PC-9 (cell line): ENCODE measurements at regions not wholly inside any gene's neighbourhood (a gene's known extent, or its start where the extent isn't known, plus 50 kb on each side); places are given as distances from the start of the nearest gene placed in this dataset.

Experiments
- BruUV-seq: library from RNA; stranded (reverse); fragments of 400-500 nt; replicated peaks from 2 replicates; lab custom pipeline; 2021; lab: Mats Ljungman, UMichigan
- CTCF ChIA-PET: fragments of 300-600 bp; sonication (Branson Sonifier 250); formaldehyde crosslinking; loops from one replicate; lab custom pipeline; 2022; ENCODE audit warnings: antibody characterized with exemption; lab: Charles Lee
- POLR2A ChIA-PET: fragments of 300-600 bp; sonication (Branson Sonifier 250); formaldehyde crosslinking; loops from one replicate; lab custom pipeline; 2022; ENCODE audit warnings: antibody characterized with exemption; ENCODE audit not compliant: unreplicated experiment; lab: Charles Lee
- DNase-seq, 2 experiments: peaks; one replicate each; pipeline versions ENCODE4 v3.0.0 to v3.0.0-alpha.2; 2015 to 2022; ENCODE audit warnings: mixed read lengths in 1 of 2
- H2AFZ ChIP-seq: fragments of 200-600 bp; sonication (generic); 2 replicates; pipeline ENCODE4 v1.8.1; 2017; ENCODE audit warnings: antibody characterized with exemption
- H3F3A ChIP-seq: fragments of 200-600 bp; sonication (generic); 2 replicates; pipeline ENCODE4 v1.8.1; 2017; ENCODE audit warnings: antibody characterized with exemption, mild to moderate bottlenecking, low read depth; ENCODE audit not compliant: insufficient read depth
- H3K27ac ChIP-seq: fragments of 200-600 bp; sonication (generic); 2 replicates; pipeline ENCODE4 v1.6.1; 2016; ENCODE audit warnings: mixed run types
- H3K27me3 ChIP-seq: fragments of 200-600 bp; sonication (generic); 2 replicates; pipeline ENCODE4 v1.6.1; 2016; ENCODE audit warnings: low read depth, mixed run types; ENCODE audit not compliant: insufficient read depth
- H3K36me3 ChIP-seq: fragments of 200-600 bp; sonication (generic); 2 replicates; pipeline ENCODE4 v1.6.1; 2016; ENCODE audit warnings: low read depth, mixed run types
- H3K4me1 ChIP-seq: fragments of 200-600 bp; sonication (generic); replicated peaks from 2 replicates; pipeline ENCODE4 v1.6.1; 2016; ENCODE audit warnings: mixed run types; ENCODE audit not compliant: insufficient read depth
- H3K4me2 ChIP-seq: fragments of 200-600 bp; sonication (generic); 2 replicates; pipeline ENCODE4 v1.6.1; 2017; ENCODE audit warnings: mixed run types
- H3K4me3 ChIP-seq: fragments of 200-600 bp; sonication (generic); 2 replicates; pipeline ENCODE4 v1.6.1; 2016; ENCODE audit warnings: mixed run types
- H3K79me2 ChIP-seq: fragments of 200-600 bp; sonication (generic); 2 replicates; pipeline ENCODE4 v1.6.1; 2017; ENCODE audit warnings: low read depth, mixed run types
- H3K9me2 ChIP-seq: fragments of 200-600 bp; sonication (generic); 2 replicates; pipeline ENCODE4 v1.8.1; 2017; ENCODE audit warnings: mild to moderate bottlenecking; ENCODE audit not compliant: insufficient read depth
- H3K9me3 ChIP-seq: fragments of 200-600 bp; sonication (generic); 2 replicates; pipeline ENCODE4 v1.8.1; 2016; ENCODE audit warnings: low read depth; ENCODE audit not compliant: insufficient read depth
- H4K20me1 ChIP-seq: fragments of 200-600 bp; sonication (generic); 2 replicates; pipeline ENCODE4 v1.8.1; 2017; ENCODE audit not compliant: insufficient read depth
- EZH2 ChIP-seq: fragments of 200-600 bp; sonication (generic); IDR thresholded peaks from 2 replicates; pipeline ENCODE4 v1.8.0; 2017; ENCODE audit warnings: antibody characterized with exemption, low read depth
- intact Hi-C: fragments of 100-400 bp; cut with micrococcal nuclease; formaldehyde crosslinking; loops from one replicate; pipeline ENCODE4 v1.10.0; 2022; ENCODE audit not compliant: unreplicated experiment
- TF ChIP-seq, protein P1 (sequence below): fragments of 200-600 bp; sonication (generic); conservative IDR thresholded peaks from 2 replicates; pipeline ENCODE4 v1.6.1; 2017; ENCODE audit warnings: mixed run types, antibody characterized with exemption, mild to moderate bottlenecking, moderate library complexity

DNA sequence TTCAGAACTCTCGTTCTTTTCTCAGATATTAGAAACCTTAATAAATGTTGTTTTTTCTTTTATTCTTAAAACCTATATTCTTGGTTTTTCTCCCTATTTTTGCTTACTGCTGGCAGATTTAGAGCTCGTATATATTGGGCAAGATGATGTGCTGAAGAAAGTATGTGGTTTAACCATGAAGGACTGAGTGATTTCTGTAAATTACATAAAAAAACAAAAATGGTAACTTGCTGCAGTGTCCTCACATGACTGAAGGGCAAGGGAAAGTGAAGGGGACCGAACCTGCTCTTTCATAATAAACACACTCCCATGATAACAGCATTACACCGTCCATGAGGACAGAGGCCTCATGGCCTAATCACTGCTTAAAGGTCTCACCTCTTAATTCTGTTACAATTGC, 393.8 kb upstream of the ZNF608 start:
- POLR2A ChIA-PET, result no interaction called here
- H3K4me2 ChIP-seq, result no peak overlapping the region
- BruUV-seq, result no TSS peak

GRCh38 chr5:125140855-125141254, 394.4 kb upstream of the ZNF608 start:
- TF ChIP-seq EZH2, result no peak
- TF ChIP-seq, protein P1, sequence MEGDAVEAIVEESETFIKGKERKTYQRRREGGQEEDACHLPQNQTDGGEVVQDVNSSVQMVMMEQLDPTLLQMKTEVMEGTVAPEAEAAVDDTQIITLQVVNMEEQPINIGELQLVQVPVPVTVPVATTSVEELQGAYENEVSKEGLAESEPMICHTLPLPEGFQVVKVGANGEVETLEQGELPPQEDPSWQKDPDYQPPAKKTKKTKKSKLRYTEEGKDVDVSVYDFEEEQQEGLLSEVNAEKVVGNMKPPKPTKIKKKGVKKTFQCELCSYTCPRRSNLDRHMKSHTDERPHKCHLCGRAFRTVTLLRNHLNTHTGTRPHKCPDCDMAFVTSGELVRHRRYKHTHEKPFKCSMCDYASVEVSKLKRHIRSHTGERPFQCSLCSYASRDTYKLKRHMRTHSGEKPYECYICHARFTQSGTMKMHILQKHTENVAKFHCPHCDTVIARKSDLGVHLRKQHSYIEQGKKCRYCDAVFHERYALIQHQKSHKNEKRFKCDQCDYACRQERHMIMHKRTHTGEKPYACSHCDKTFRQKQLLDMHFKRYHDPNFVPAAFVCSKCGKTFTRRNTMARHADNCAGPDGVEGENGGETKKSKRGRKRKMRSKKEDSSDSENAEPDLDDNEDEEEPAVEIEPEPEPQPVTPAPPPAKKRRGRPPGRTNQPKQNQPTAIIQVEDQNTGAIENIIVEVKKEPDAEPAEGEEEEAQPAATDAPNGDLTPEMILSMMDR, result no peak
- CTCF ChIA-PET, result no interaction called here
- Histone ChIP-seq H3K36me3 (no peaks in the 10 kb centered on the region), H3K27ac (no peak overlapping the region), H3K4me1 (no peaks in the 10 kb centered on the region), H3K9me2 (no peaks in the 10 kb centered on the region), H3K9me3 (no peaks in the 10 kb centered on the region), H3K79me2 (no peaks in the 10 kb centered on the region), H3K4me2 (no peak overlapping the region), H4K20me1 (no peaks in the 10 kb centered on the region), H3K4me3 (no peak overlapping the region), H3K27me3 (no peaks in the 10 kb centered on the region), H3F3A (no peaks in the 10 kb centered on the region), H2AFZ (no peak overlapping the region)
- POLR2A ChIA-PET, result no interaction called here
- DNase-seq, result no peak
- no TSS peak for BruUV-seq
- intact Hi-C loops, result no loop called here

More for the DNA sequence above, 393.8 kb upstream of the ZNF608 start:
- DNase-seq, result no peak
- CTCF ChIA-PET, result no interaction called here
- H2AFZ ChIP-seq, result no peak overlapping the region
- no peaks in the 10 kb centered on the region for H3K9me2 ChIP-seq
- intact Hi-C loops, result no loop called here
- no peaks in the 10 kb centered on the region for H3K79me2 ChIP-seq
- H3K27ac ChIP-seq, result no peak overlapping the region
- H3K4me3 ChIP-seq, result no peak overlapping the region
- no peaks in the 10 kb centered on the region for H3K4me1 ChIP-seq
- H3K9me3 ChIP-seq, result no peaks in the 10 kb centered on the region
- no peaks in the 10 kb centered on the region for H3K27me3 ChIP-seq
- H3K36me3 ChIP-seq, result no peaks in the 10 kb centered on the region
- no peaks in the 10 kb centered on the region for H4K20me1 ChIP-seq
- H3F3A ChIP-seq, result no peaks in the 10 kb centered on the region
- TF ChIP-seq EZH2, result no peak
- TF ChIP-seq, protein P1, result no peak

DNA sequence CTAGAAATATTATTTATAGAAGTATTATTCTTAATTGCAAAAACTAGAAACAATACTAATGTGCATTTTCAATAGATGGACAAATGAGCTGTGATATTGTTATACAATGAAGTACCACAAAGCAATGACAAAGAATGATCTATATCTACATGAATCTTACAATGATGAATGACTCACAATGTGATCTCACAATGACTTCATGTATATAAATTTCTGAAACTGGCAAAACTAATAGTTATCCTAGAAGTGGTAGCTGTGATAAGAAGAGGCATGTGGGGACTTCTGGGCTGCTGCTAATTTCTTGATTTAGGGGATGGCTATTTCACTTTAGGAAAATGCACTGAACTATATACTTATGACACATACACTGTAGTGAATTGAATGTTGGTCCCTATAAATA, 396.0 kb upstream of the ZNF608 start:
- no peaks in the 10 kb centered on the region for H3K36me3 ChIP-seq
- no peaks in the 10 kb centered on the region for H4K20me1 ChIP-seq
- no peaks in the 10 kb centered on the region for H3K27me3 ChIP-seq
- H3K4me2 ChIP-seq, result no peak overlapping the region
- no peak overlapping the region for H3K4me3 ChIP-seq
- H2AFZ ChIP-seq, result no peak overlapping the region
- H3K9me3 ChIP-seq, result no peaks in the 10 kb centered on the region
- no TSS peak for BruUV-seq
- no peaks in the 10 kb centered on the region for H3K79me2 ChIP-seq
- no peak for TF ChIP-seq EZH2
- TF ChIP-seq, protein P1, result no peak
- no peak for DNase-seq
- ChIA-PET POLR2A (no interaction called here), CTCF (no interaction called here)
- no peaks in the 10 kb centered on the region for H3K4me1 ChIP-seq
- no peaks in the 10 kb centered on the region for H3K9me2 ChIP-seq
- intact Hi-C loops, result no loop called here
- no peaks in the 10 kb centered on the region for H3F3A ChIP-seq
- H3K27ac ChIP-seq, result no peak overlapping the region
